Nephron (organoid): ENCODE measurements at regions not wholly inside any gene's neighbourhood (a gene's known extent, or its start where the extent isn't known, plus 50 kb on each side); places are given as distances from the start of the nearest gene placed in this dataset.
A peak's percentile ranks its signal among the peaks of the same experiment; 100 is the strongest.

ENCODE experiments used
- H3K27ac Mint-ChIP-seq, 3 experiments: 2 replicates each; pipeline ENCODE4 v1.8.0; 2020; ENCODE audit warnings: mixed read lengths in 3 of 3, mild to moderate bottlenecking in 2 of 3, moderate library complexity in 1 of 3
- H3K27me3 Mint-ChIP-seq: 2 replicates; pipeline ENCODE4 v1.8.0; 2021; ENCODE audit warnings: low read depth, mild to moderate bottlenecking, moderate library complexity, mixed read lengths
- H3K36me3 Mint-ChIP-seq: 2 replicates; pipeline ENCODE4 v1.8.0; 2020; ENCODE audit warnings: low read depth, mixed read lengths
- H3K4me1 Mint-ChIP-seq: 2 replicates; pipeline ENCODE4 v1.8.0; 2020; ENCODE audit warnings: mixed read lengths
- H3K4me3 Mint-ChIP-seq, 3 experiments: 2 replicates each; pipeline ENCODE4 v1.8.0; 2020; ENCODE audit warnings: mild to moderate bottlenecking in 3 of 3, mixed read lengths in 3 of 3, moderate library complexity in 2 of 3
- H3K9me3 Mint-ChIP-seq: 2 replicates; pipeline ENCODE4 v1.8.0; 2020; ENCODE audit warnings: mixed read lengths
- TF ChIP-seq, protein P1 (sequence below), 3 experiments: fragments of 200-600 bp; sonication (generic); IDR thresholded peaks; one replicate each; pipeline ENCODE4 v1.5.0; 2021; ENCODE audit warnings: antibody characterized with exemption in 3 of 3; ENCODE audit not compliant: unreplicated experiment in 3 of 3

DNA sequence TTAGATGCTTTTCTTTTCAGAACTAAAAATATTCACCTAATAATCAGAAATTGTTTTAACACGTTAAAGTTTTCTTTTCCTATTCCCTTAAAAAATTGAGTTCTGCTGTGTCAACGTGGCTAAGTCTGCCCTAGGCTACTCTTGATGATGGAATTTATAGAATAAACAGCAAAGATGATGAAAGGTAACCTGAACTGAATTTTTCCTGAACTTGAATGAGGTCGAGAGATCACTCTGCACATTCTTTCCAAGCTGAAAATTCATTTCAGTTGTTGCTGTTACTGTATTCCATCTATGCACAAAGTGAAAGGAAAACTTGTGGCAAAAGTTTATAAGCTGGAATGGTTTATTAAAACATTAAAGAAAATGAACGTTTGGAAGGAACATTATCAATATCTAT lies 245.9 kb upstream of the GIMD1 start:
- Mint-ChIP-seq H3K27me3 (no peaks in the 10 kb centered on the region), H3K9me3 (peaks cover 3% of the 10 kb centered on the region), H3K27ac (peak overlapping the region in 2 of 3 experiments; percentile 4 to 49), H3K4me1 (peaks cover 11% of the 10 kb centered on the region), H3K36me3 (no peaks in the 10 kb centered on the region), H3K4me3 (no peak overlapping the region)
- TF ChIP-seq, protein P1, sequence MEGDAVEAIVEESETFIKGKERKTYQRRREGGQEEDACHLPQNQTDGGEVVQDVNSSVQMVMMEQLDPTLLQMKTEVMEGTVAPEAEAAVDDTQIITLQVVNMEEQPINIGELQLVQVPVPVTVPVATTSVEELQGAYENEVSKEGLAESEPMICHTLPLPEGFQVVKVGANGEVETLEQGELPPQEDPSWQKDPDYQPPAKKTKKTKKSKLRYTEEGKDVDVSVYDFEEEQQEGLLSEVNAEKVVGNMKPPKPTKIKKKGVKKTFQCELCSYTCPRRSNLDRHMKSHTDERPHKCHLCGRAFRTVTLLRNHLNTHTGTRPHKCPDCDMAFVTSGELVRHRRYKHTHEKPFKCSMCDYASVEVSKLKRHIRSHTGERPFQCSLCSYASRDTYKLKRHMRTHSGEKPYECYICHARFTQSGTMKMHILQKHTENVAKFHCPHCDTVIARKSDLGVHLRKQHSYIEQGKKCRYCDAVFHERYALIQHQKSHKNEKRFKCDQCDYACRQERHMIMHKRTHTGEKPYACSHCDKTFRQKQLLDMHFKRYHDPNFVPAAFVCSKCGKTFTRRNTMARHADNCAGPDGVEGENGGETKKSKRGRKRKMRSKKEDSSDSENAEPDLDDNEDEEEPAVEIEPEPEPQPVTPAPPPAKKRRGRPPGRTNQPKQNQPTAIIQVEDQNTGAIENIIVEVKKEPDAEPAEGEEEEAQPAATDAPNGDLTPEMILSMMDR (IDR thresholded peaks at IDR 0.05; ENCODE audit: unreplicated experiment in 3 of 3), result no peak

DNA sequence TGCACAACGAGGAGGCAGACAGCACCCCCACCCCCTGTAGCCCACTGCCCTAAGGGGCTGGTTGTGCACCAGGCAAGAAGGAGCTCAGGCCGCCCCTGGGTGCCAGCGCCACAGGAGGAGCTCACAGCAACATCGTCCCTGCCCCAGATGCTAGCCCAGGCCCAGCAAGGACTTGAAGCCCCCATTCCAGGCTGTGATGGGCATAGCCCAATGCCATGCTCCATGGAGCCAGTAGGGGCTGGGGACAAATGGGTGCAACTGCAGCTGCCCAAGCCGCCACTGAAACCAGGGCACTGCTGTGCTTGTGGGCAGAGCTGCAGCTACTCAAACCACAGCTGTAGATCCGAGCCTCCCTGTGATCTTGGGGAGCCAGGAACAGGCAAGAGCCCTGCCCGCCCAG lies 241.3 kb upstream of the GIMD1 start:
- Mint-ChIP-seq H3K36me3 (no peaks in the 10 kb centered on the region), H3K4me3 (no peak overlapping the region), H3K9me3 (peaks cover 3% of the 10 kb centered on the region), H3K27ac (no peak overlapping the region), H3K27me3 (no peaks in the 10 kb centered on the region), H3K4me1 (peaks cover 9% of the 10 kb centered on the region)
- TF ChIP-seq, protein P1 (IDR thresholded peaks at IDR 0.05; ENCODE audit: unreplicated experiment in 3 of 3), result no peak

DNA sequence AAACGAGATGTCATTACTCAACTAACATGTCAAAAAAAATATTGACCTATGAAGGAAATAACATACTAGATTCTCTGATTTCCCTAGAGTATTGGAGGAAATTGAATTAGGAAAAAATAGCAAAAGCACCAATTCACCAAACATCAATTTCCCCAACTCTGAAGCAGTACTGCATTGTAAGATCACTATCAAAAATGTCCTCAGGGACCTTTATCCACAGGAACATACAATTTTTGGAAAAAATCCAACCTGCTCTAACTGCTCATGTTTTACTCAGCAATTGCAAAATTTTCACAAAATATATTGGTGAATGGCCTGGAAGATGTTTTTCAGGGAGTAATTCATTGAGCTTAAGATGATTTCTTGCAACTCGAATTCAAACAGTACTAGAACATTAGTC lies 239.0 kb upstream of the GIMD1 start:
- no peaks in the 10 kb centered on the region for H3K36me3 Mint-ChIP-seq
- H3K27me3 Mint-ChIP-seq, result no peaks in the 10 kb centered on the region
- H3K4me1 Mint-ChIP-seq, result peaks cover 14% of the 10 kb centered on the region
- no peak overlapping the region for H3K4me3 Mint-ChIP-seq
- H3K27ac Mint-ChIP-seq, result peak overlapping the region in 1 of 3 experiments; percentile 14
- TF ChIP-seq, protein P1 (IDR thresholded peaks at IDR 0.05; ENCODE audit: unreplicated experiment in 3 of 3), result no peak
- peaks cover 3% of the 10 kb centered on the region for H3K9me3 Mint-ChIP-seq

DNA sequence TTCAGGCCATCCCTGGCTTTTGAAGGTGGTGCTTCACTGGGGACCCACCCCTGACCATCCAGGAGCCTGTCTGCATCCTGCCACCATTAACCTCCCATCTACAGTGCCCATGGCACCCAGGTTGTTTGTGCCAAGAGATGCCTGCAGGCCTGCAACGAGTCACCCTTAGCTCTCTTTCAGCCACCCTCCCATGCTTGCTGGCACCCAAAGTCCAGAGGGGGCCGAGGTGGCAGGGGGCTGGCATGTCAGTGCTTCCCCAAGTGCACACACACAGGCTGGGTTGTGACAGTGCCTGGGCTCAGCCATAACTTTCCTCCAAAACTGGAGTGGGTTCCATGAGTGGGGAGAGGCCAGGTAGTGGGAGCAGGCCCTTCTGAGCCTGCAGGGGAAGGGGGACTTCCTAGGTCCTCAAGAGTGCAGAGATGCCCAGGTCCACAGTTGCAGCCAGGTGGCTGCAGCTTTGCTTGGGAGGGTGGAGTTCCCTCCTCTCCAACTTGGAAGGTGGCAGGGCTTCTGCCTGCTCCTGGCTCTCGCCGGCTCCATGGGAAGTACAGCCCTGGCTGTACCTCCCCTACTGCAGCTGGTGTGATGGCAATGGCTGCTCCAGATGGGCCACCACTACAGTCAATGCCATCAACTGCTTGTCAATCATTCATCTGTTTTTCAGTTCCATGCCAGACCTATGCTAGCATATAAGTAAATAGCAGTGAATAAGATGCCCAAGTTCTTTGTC lies 235.9 kb upstream of the GIMD1 start:
- H3K36me3 Mint-ChIP-seq, result no peaks in the 10 kb centered on the region
- no peak overlapping the region for H3K27ac Mint-ChIP-seq
- no peaks in the 10 kb centered on the region for H3K27me3 Mint-ChIP-seq
- H3K4me3 Mint-ChIP-seq, result no peak overlapping the region
- H3K9me3 Mint-ChIP-seq, result no peaks in the 10 kb centered on the region
- TF ChIP-seq, protein P1 (IDR thresholded peaks at IDR 0.05; ENCODE audit: unreplicated experiment in 3 of 3), result no peak
- peaks cover 16% of the 10 kb centered on the region for H3K4me1 Mint-ChIP-seq

DNA sequence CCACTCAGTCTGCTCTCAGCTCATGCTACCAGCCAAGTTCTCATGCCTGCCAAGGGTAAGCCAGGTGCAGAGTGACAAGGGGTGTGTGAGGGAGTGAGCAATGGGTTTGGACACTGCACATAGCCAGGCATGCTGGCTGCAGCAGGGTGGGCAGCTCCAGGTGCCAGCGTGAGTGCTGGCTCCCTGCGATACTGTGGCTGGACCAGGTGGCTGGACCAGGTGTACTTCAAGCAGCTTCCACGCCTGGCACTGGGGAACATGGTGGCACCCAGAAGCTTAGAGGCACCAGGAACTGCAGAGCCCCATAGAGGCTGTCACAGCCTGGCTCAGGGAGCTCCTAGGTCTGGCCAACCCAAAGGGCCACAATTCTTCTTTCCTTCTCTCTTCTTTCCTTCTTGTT lies 234.9 kb upstream of the GIMD1 start:
- TF ChIP-seq, protein P1 (IDR thresholded peaks at IDR 0.05; ENCODE audit: unreplicated experiment in 3 of 3), result no peak
- no peaks in the 10 kb centered on the region for H3K27me3 Mint-ChIP-seq
- no peaks in the 10 kb centered on the region for H3K9me3 Mint-ChIP-seq
- H3K4me1 Mint-ChIP-seq, result peaks cover 16% of the 10 kb centered on the region
- no peak overlapping the region for H3K4me3 Mint-ChIP-seq
- H3K36me3 Mint-ChIP-seq, result no peaks in the 10 kb centered on the region
- peak overlapping the region in 1 of 3 experiments; percentile 85 for H3K27ac Mint-ChIP-seq

DNA sequence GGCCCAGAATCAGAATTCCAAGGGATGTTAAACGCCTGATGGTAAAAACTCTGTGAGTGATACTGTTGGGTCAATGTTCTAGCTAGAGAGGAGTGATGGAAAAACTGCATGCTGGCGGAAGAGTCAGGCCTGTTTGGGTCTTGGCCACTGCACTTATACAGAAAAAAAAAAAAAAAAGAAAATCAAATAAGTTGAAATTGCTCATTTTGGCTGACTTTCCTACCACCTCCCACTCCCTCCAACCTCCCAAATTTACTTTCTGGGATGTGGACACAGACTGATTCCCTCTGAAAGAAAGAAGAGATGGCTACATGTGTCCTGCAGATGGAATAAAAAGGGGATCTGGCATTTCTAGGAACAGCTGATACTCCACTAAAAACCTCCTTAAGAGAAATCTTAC lies 234.1 kb upstream of the GIMD1 start:
- TF ChIP-seq, protein P1 (IDR thresholded peaks at IDR 0.05; ENCODE audit: unreplicated experiment in 3 of 3), result no peak
- H3K4me1 Mint-ChIP-seq, result peaks cover 9% of the 10 kb centered on the region

More for the DNA sequence above, 234.1 kb upstream of the GIMD1 start:
- H3K27me3 Mint-ChIP-seq, result no peaks in the 10 kb centered on the region
- no peak overlapping the region for H3K4me3 Mint-ChIP-seq
- H3K9me3 Mint-ChIP-seq, result no peaks in the 10 kb centered on the region
- no peaks in the 10 kb centered on the region for H3K36me3 Mint-ChIP-seq
- H3K27ac Mint-ChIP-seq, result peak overlapping the region in 2 of 3 experiments; percentile 70 to 85
